GM19455 (cell line): ENCODE measurements at regions not wholly inside any gene's neighbourhood (a gene's known extent, or its start where the extent isn't known, plus 50 kb on each side); places are given as distances from the start of the nearest gene placed in this dataset.

Experiments used
- ATAC-seq: cut with Tn5 transposase; IDR thresholded peaks from one replicate; pipeline ENCODE4 v1.9.1; 2021; ENCODE audit not compliant: unreplicated experiment

DNA sequence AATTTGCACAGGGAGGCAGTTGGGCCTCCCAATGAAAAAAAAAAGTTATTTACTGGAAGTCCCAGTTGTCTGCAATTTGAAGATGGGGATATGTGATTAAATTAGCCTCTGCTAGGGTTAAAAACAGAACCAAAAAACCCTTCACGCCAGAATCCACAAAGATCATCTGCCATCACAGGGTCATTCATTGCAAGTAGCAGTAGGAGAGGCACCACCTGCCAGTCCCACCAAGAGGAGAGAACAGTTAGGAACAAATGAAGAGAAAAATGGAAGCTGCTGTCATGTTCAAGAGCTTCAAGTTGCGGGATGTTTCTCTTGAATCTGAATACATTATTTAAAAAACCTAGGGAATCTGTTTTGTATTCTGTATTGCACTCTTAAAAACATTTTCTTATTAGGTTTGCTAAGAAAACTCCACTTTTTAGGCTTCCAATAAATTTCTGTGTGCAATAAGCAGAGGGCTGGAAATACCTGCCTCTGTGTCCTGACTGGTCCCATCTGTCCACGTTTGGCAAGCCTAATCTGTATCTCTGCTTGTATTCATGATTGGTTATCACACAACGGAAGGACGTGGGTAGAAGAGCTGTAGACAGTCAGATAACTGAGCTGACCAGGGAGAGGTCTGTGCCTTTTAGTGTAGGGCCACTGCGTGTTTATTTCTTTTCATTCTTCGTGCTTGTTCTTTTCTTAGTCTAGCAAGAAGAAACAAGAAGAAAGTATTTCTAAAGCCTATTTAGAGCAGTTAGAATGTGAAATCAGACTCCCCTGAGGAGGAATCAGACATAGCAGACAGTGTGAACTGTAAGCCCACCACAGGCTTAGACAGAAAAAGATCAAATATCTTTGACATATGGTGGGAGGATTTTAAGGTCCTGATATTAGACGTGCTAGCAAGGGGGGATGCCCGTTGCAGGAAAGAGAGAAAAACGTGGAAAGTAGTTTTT lies 630.6 kb upstream of the SEMA6A start:
- no peak for ATAC-seq

DNA sequence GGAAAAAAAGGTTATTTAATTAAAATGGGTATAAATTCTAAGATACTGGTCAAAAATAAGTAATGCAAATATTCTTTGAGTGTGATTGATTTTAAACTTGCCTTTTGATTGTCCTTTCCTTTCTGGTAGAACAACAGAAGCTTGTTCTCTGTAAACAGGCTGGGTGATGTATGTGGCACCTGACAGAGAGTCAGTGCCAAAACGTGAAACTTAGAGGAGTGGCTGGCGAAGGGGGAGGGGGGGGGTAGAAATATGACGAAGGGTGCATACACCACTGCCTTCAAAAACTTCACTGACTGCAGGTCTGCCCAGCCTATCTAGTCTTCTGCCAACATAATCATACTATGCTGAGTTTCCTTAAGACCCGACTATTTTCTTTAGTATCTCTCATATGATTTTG lies 629.8 kb upstream of the SEMA6A start:
- ATAC-seq: no peak

DNA sequence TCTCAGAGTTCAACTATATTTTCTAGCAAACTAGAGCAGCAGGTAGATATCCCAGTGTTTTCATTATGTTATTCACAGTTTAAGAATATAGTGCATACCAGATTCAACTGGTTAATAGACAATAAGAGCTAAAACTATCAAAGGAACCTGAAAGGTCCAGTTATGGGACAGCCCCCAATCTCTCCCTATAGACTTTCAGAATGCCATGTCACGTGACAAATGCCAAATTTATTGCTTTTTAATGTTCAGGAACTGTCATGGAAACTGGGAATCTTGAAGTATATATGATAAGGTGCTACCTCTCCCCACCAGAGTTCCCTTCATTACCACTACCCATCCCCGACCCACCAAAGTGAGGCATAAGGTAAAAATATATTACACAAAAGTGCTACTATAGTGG lies 629.0 kb upstream of the SEMA6A start:
- no peak for ATAC-seq

DNA sequence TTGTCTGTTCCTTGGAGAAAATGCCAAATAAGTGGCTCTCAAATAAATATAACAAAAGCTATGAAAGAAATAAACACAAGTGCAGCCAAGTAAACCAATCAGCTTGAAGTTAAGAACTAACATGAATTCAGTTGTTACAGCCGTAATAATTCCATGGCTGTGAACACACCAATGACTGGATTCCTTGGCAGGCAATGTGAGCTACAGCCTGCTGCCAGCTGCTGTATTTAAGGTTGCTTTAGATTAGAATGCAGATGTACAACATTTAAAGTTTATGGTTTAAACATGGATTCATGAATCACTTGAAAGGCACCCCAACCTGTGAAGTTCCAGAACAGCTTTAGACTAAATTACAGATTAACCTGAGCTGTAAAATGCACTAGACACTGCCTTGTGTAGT lies 626.4 kb upstream of the SEMA6A start:
- ATAC-seq: no peak

DNA sequence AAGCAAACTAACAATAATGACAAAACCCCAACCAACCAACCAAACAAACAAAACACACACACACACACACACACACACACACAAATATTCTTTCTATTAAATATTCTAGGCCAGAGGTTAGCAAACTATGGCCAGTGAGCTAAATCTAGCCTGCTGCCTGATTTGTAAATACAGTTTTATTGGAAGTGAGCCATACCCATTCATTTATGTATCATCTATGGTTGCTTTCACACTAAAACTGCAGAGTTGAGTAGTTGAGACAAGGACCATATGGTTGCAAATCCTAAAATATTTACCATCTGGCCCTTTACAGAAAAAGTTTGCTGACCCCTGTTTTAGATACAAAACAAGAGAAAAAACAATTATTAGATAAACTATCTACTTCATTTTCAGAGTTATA lies 620.5 kb upstream of the SEMA6A start:
- no peak for ATAC-seq

DNA sequence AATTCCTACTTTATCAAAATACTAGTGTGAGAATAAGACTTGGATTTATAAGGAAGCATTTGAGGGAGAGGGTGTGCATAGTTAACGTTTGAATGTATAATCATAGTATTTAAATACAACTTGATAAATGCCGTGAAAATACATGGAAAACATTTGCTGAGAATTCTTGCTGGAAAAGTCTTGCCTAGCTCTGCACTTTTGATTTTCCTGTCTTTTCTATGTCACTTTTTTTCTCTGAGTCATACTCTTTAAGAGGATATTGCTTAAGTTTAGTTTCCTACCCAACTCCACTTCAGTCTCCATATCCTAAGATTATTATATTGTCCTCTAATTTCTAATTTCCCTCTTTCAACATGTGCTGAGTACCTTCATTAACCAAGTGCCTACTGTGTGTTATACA lies 616.6 kb upstream of the SEMA6A start:
- ATAC-seq: no peak

DNA sequence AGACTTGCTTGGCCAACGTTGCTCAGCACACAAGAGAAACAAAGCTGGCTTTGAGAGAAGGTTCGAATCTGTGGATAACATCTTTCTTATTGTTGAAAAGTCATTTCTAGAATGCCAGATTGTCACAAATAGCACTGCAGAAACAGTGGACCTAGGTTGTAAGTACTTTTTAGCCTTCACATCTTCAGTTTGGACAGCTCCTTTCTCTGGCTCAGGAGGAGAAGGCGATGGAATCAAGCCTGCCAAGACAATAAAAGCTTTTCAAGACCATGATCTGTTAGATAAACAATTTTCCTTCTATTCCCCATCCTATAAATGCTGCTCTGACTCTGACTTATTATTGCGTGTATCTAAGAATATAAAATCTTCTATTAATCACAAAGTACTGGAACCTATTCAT lies 615.2 kb upstream of the SEMA6A start:
- no peak for ATAC-seq

DNA sequence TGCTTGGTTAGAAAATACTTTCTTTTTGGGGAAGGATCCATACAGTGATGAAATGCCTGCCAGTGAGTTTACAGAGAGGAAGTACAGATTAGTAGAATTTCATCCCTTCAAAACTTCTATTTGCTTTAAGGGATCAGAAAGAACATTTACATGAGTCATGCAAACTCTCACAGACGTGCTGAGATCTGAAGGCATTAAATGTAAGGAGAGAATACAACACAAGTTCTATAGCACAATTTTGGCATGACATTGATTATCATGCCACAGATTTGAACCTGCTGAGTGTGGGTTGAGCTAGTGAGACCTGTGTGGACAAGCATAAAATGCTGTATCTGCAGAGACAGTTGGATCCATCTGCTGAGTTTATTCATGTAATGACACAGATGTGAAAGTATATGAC lies 613.6 kb upstream of the SEMA6A start:
- no peak for ATAC-seq

DNA sequence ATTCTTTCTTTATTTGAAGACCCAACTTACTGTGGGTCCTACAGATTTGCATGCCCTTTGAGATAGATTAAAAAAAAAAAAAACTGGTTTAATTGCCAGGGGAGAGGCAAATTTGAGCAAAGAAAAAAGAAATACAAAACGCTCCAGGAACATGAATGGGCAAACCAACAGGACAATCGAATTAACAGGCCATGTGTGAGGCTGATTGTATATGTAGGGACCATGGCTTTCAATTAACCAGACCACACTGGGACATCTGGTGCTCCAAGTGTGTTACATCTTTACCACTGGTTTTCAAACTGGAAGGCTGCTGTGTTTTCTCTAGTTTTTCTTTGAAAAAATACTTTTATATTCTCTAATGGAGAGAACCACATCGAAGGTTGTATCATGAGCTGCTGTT lies 612.1 kb upstream of the SEMA6A start:
- no peak for ATAC-seq

DNA sequence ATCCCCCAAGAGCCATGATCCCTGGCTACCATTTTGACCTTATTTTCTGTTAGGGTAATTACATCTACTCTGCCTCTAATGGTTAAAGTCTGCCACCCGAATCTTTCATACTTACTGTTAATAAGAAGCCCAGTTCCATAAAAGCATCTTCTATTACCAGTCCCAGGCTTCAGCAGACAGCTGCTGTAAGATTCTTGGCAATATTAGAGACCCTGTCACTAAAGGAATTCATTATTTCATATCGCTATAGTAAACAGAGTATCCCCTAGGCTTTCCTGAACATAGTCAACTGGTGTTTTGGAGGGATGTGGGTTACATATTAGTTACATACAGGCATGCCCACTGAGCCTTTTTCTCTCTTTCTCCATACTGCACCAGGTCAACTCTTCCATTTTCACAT lies 608.7 kb upstream of the SEMA6A start:
- ATAC-seq: no peak

DNA sequence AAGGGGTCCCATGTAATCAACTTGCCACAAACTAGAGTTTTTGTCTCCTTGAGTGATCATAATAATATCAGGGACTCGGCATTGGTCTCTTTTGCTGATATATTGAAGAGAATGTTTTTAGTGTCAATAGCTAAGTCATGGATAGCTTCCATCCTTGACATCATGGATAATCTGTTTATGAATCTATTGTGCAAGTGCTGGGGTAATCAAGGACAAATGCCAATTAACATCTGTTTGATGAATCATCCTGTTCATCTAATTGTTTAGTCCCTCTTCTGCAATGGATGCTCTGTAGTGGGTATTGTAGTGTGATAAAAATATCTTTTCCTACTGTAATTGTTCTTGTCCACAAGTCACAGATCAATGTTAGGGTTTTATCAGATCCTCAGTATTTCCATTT lies 607.5 kb upstream of the SEMA6A start:
- no peak for ATAC-seq

DNA sequence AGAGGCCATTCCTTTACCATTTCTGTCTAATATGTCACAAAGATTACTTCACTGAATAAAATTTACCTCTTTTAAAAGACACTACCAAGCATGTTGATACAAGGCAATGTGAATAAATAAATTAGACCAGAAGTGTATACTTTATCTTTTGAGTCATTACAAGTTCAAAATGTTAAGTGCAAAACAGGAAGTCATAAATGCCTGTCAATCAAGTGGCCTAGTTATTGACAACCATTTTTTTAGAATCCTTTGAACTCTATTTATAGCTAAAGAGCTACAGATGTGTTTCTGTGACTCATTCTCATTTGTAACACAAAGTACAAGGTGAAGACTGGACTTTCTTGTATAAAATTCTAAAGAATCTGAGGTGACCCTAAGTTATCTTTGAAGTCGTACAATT lies 602.7 kb upstream of the SEMA6A start:
- ATAC-seq: no peak

DNA sequence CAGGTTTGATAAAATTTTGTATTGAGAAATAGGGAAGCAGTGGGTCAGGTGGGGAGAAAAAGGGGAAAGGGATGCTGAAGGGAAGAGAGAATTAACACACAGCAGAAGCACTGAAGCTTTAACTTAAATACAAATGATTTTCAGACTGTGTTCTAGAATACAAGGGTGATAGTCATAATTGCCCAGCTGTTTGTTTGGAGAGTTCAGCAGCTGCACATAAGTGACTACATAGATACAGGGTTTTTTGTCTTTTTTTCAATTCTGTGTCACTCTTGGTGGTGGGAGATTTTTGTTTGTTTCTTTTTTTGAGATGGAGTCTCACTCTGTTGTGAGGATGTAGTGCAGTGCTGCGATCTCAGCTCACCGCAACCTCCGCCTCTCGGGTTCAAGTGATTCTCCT lies 590.4 kb upstream of the SEMA6A start:
- no peak for ATAC-seq

DNA sequence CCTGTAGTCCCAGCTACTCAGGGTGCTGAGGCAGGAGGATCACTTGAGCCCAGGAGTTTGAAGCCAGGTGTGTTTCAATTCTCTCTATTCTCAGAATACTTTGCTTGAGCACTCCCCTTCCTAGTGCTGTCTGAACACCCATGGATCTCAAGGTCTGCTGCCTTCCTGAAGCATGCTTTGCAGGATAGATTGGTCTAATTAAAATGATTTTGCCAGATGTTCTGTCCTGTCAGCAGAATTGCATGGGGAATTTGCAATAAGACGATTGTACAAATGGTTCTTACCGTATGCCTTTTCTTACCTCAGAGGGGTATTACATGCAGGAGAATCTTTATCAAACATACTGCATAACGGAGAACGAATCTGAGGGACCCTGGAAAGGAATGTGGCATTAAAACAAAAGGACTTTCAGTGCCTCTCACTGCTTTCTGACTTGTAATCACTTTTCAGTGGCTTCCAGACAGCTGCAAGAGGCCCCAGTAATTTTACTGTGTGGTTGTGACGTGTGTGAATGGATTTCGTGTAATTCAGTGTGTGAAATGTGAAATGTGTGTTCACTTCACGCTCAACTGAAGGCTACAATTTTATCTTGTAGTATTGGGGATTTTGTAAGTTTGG lies 587.2 kb upstream of the SEMA6A start:
- ATAC-seq: no peak

DNA sequence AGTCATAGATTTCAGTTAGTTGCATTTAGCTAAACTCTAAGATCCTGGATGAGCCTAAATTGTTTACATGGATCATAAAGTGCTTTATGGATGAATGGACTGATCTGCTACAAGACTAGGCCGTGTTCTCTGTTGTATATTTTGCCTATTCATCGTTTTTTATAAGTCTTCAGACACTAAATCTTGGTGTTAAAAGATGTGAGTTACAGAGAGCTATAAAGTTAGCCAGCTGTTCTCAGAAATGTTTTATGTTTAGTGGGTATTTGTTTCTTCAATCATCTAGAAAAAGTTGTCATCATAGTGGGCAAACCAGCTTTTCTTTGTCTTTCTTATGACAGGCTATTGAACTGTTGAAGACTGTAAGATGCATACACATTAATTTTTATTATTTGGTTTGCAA lies 585.8 kb upstream of the SEMA6A start:
- no peak for ATAC-seq

DNA sequence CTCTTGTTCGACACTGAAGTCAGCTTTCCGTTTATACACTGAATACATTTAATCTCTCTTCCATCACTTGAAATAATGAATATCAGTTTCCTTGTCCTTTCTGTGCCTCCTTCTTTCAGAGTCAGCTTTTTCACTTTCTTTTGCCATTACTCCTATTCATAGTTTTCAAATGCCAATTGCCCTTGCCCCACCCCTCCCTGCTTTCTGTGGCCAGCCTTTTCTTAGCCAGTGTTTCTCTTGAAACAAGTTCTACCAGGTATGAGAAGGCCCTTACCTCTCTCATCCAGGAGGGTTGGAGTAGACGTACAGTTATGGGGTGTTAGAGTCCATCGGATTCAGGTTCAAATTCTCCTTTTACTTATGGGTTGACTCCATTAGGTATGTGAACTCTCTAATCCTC lies 574.7 kb upstream of the SEMA6A start:
- ATAC-seq: no peak

DNA sequence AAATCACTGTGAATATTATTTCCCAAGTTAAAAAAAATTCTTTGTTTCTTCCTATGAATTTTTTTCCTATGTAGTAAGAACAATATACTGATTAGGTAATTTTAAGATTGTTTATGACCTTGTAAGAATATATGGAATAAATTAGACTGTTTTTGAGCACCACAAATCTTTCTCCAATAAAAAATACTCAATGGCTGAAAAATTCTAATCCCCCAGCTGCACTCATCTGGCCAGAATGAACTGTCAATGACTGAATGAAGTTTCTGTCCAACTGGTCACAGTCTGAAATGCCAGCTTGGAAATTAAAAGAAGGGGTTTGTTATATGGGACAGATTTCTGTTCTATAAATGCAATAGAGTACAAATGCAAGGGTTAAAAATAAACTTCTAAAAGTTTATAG lies 569.5 kb upstream of the SEMA6A start:
- no peak for ATAC-seq

DNA sequence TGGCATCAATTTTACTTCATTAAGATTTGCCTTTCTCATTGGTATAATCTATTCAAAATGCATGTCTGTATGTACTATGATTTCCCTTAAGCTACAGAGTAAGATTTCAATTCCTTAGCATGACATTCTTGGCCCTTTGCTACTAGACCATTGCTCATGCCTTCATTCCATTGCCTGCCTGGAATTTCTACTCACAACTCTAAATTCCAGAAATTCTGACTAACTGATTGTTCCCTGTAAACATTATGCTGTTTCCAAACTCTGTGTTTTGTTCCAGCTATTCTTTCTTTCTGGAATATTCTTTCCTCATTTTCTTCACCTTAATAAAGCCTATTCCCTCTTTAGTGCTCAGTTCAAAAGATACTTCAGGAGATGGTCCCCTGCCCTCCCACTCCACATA lies 568.8 kb upstream of the SEMA6A start:
- ATAC-seq: no peak

DNA sequence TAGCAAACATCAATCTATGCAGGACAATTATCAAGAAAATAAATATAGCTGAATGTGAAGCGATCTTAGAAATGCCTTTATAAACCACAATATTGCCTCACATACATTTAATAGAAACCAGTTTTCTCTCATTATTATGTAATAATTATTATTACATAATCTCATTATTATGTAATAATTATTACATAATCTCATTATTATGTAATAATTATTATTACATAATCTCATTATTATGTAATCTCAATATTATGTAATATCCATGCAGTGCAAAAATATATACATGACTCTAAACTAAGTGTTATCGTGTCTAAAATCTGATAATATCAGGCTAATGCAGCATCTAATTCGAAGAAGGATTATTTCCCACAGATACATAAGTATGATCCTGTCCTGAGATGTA lies 563.9 kb upstream of the SEMA6A start:
- no peak for ATAC-seq

DNA sequence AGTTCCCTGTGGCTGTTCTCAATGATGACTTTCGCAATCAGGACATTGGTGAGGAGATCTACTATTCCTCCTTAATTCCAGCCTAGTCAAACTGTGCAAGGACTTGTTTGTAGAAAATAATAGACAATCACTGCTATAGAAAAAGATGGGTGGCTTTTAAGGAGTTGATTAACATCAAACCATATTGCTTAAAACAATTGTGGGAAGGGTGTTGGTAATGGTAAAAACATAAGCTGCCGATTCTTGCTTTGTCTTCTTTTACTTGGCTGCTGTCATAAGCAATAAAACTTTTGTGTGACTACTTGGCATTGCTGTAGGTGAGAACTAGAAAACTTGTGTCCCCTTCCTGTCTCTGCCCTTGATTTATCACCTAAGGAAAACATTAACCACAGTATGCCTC lies 561.2 kb upstream of the SEMA6A start:
- ATAC-seq: no peak

DNA sequence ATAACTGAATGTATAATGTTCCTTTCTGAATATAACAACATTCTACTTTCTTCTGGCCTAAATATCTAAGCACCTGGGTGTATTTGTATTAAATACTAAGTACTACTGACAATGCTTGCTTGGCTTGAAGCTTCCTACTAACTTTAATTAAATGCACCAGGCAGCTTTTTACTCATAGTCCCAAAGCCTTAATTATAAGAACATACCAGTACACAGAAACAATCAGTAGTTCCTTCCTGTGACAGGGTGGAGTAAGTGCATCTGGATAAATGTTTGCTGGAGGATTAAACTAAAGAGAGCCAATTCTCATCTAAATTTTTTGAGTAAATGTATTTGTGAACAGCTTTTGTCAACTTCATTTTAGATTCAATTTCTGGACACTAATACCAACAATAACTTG lies 558.6 kb upstream of the SEMA6A start:
- no peak for ATAC-seq

DNA sequence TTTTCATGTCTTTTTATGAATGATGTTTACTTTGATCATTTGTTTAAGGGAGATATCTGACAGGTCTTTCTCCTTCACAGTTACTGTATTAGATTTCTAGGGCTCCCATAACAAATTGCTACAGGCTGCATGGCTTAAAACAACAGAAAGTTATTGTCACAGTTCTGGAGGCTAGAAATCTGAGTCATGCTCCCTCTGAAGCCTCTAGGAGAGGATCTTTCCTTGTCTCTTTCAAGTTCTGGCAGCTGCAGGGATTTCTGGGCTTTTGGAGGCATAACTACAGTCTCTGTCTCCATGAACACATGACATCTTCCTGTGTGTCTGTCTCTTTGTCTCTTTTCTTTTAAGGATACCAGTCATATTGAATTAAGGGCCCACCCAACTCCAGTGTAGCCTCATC lies 557.3 kb upstream of the SEMA6A start:
- no peak for ATAC-seq
